Activated naive CD4-positive, alpha-beta T cell treated with anti-CD3 and anti-CD28 coated beads, Interleukin-2, amount 10 ng/mL, durations not matched to agents 7 days and 5 days (primary cell): ENCODE measurements at regions not wholly inside any gene's neighbourhood (a gene's known extent, or its start where the extent isn't known, plus 50 kb on each side); places are given as distances from the start of the nearest gene placed in this dataset.
"Not testable (repeated sequence)": the region's sequence is repeated elsewhere in the genome, so short reads cannot be mapped to it uniquely, and the experiment has no call there.

ENCODE experiments used
- CTCF ChIA-PET: fragments of 350-600 bp; sonication (Branson Sonifier 250); formaldehyde crosslinking; loops from one replicate; lab custom pipeline; 2021; ENCODE audit warnings: antibody characterized with exemption; lab: Charles Lee
- DNase-seq: peaks from one replicate; pipeline ENCODE4 v3.0.0-alpha.2; 2020
- H3K27ac Mint-ChIP-seq: one replicate; pipeline ENCODE4 v1.8.0; 2021; ENCODE audit warnings: mild to moderate bottlenecking, moderate library complexity, mixed read lengths
- H3K27me3 Mint-ChIP-seq: one replicate; pipeline ENCODE4 v1.8.0; 2021; ENCODE audit warnings: mild to moderate bottlenecking, mixed read lengths
- H3K36me3 Mint-ChIP-seq: one replicate; pipeline ENCODE4 v1.8.0; 2021; ENCODE audit warnings: mixed read lengths
- H3K4me1 Mint-ChIP-seq: one replicate; pipeline ENCODE4 v1.8.0; 2021; ENCODE audit warnings: mixed read lengths
- H3K4me3 Mint-ChIP-seq: one replicate; pipeline ENCODE4 v1.8.0; 2021; ENCODE audit warnings: mild to moderate bottlenecking, moderate library complexity, mixed read lengths
- H3K9me3 Mint-ChIP-seq: one replicate; pipeline ENCODE4 v1.8.0; 2021; ENCODE audit warnings: mixed read lengths

- H3K27ac Mint-ChIP-seq: no peak overlapping the region
- H3K4me1 Mint-ChIP-seq: no peaks in the 10 kb centered on the region
- H3K4me3 Mint-ChIP-seq: no peak overlapping the region
- H3K9me3 Mint-ChIP-seq: peaks cover 2% of the 10 kb centered on the region
- CTCF ChIA-PET: no interaction called here
- H3K36me3 Mint-ChIP-seq: no peaks in the 10 kb centered on the region
- H3K27me3 Mint-ChIP-seq: no peaks in the 10 kb centered on the region
- DNase-seq: no peak
Measured at GRCh38 chrX:28472926-28473325, 114.3 kb upstream of the IL1RAPL1 start.

GRCh38 chrX:28487818-28488217 lies 99.4 kb upstream of the IL1RAPL1 start:
- Mint-ChIP-seq H3K4me1 (no peaks in the 10 kb centered on the region), H3K4me3 (no peak overlapping the region), H3K27ac (peak overlapping the region; percentile 35), H3K9me3 (peaks cover 2% of the 10 kb centered on the region), H3K27me3 (no peaks in the 10 kb centered on the region), H3K36me3 (no peaks in the 10 kb centered on the region)
- no peak for DNase-seq
- CTCF ChIA-PET: no interaction called here

GRCh38 chrX:28491322-28491721 lies 95.9 kb upstream of the IL1RAPL1 start:
- H3K4me3 Mint-ChIP-seq: no peak overlapping the region
- no peak overlapping the region for H3K27ac Mint-ChIP-seq
- no peaks in the 10 kb centered on the region for H3K4me1 Mint-ChIP-seq
- no peak for DNase-seq
- no peaks in the 10 kb centered on the region for H3K36me3 Mint-ChIP-seq
- no peaks in the 10 kb centered on the region for H3K27me3 Mint-ChIP-seq
- peaks cover 5% of the 10 kb centered on the region for H3K9me3 Mint-ChIP-seq
- CTCF ChIA-PET: no interaction called here

- no peak overlapping the region for H3K4me3 Mint-ChIP-seq
- peaks cover 5% of the 10 kb centered on the region for H3K9me3 Mint-ChIP-seq
- no peaks in the 10 kb centered on the region for H3K27me3 Mint-ChIP-seq
- H3K4me1 Mint-ChIP-seq: no peaks in the 10 kb centered on the region
- H3K27ac Mint-ChIP-seq: no peak overlapping the region
- CTCF ChIA-PET: no interaction called here
- H3K36me3 Mint-ChIP-seq: no peaks in the 10 kb centered on the region
- DNase-seq: no peak
Measured at GRCh38 chrX:28491941-28492340, 95.3 kb upstream of the IL1RAPL1 start.

GRCh38 chrX:28498658-28499057 lies 88.6 kb upstream of the IL1RAPL1 start:
- peaks cover 3% of the 10 kb centered on the region for H3K9me3 Mint-ChIP-seq
- no peak overlapping the region for H3K4me3 Mint-ChIP-seq
- no peaks in the 10 kb centered on the region for H3K36me3 Mint-ChIP-seq
- CTCF ChIA-PET: no interaction called here
- H3K27me3 Mint-ChIP-seq: no peaks in the 10 kb centered on the region
- H3K27ac Mint-ChIP-seq: no peak overlapping the region
- DNase-seq: no peak
- H3K4me1 Mint-ChIP-seq: no peaks in the 10 kb centered on the region

- CTCF ChIA-PET, H3K4me1 Mint-ChIP-seq: not testable (repeated sequence)
Measured at GRCh38 chrX:28502667-28503066, 84.6 kb upstream of the IL1RAPL1 start.

GRCh38 chrX:28507650-28508049 lies 79.6 kb upstream of the IL1RAPL1 start:
- DNase-seq, H3K27ac Mint-ChIP-seq, H3K4me3 Mint-ChIP-seq, CTCF ChIA-PET, H3K36me3 Mint-ChIP-seq, H3K27me3 Mint-ChIP-seq, H3K4me1 Mint-ChIP-seq: not testable (repeated sequence)
- peaks cover 16% of the 10 kb centered on the region for H3K9me3 Mint-ChIP-seq

More at GRCh38 chrX:28502667-28503066, 84.6 kb upstream of the IL1RAPL1 start:
- H3K27ac Mint-ChIP-seq, H3K4me3 Mint-ChIP-seq, H3K36me3 Mint-ChIP-seq, H3K27me3 Mint-ChIP-seq, DNase-seq: not testable (repeated sequence)
- H3K9me3 Mint-ChIP-seq: peaks cover 19% of the 10 kb centered on the region

GRCh38 chrX:28520786-28521185 lies 66.5 kb upstream of the IL1RAPL1 start:
- Mint-ChIP-seq H3K4me3 (no peak overlapping the region), H3K27me3 (no peaks in the 10 kb centered on the region), H3K36me3 (no peaks in the 10 kb centered on the region), H3K9me3 (peaks cover 2% of the 10 kb centered on the region), H3K27ac (no peak overlapping the region), H3K4me1 (no peaks in the 10 kb centered on the region)
- no peak for DNase-seq
- CTCF ChIA-PET: no interaction called here

- H3K27me3 Mint-ChIP-seq, DNase-seq, H3K27ac Mint-ChIP-seq, H3K4me1 Mint-ChIP-seq, CTCF ChIA-PET, H3K9me3 Mint-ChIP-seq, H3K36me3 Mint-ChIP-seq, H3K4me3 Mint-ChIP-seq: not testable (repeated sequence)
Measured at GRCh38 chrX:28528354-28528753, 58.9 kb upstream of the IL1RAPL1 start.
